ENCODE measurements at regions not wholly inside any gene's neighbourhood (a gene's known extent, or its start where the extent isn't known, plus 50 kb on each side); places are given as distances from the start of the nearest gene placed in this dataset.
"Not testable (repeated sequence)": the region's sequence is repeated elsewhere in the genome, so short reads cannot be mapped to it uniquely, and the experiment has no call there.

DNA sequence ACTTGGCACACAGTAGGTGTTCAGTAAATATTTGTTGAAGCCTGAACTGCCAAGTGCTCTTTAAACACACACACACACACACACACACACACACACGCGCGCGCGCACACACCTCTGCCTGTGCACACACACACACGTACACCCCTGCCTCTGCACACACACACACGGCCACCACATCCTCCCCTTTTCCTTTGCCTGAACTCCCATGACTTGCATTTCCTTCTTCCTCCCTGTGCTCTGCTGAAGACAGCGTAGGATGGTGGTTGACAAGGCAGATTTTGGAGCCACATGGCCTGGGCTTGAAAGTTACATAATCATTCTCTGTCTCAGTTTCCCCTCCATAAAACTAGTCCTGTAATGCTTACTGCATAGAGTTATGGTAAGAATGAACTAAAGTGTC, 712.3 kb downstream of the PTPRU start:
- no peak for DNase-seq

DNA sequence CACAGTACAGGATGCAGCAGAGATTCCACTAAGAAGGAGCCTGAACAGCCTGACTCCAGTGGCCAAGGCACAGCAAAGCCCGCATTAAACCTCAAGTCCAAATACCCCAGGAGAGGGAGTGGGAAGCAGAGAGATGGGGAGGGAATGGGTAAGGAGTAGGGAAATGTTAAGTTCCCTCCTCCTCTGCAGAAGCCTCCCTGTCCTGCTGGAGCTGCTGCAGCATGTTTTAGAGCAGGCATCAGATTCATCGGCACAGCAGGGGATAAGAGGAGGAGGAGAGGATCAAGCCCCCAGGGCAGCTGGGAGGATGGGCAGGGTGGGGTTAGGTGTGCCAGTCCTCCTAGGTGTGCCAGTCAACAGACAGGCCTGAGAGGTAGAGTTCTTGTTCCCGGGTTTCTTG, 709.7 kb downstream of the PTPRU start:
- no peak for DNase-seq

DNA sequence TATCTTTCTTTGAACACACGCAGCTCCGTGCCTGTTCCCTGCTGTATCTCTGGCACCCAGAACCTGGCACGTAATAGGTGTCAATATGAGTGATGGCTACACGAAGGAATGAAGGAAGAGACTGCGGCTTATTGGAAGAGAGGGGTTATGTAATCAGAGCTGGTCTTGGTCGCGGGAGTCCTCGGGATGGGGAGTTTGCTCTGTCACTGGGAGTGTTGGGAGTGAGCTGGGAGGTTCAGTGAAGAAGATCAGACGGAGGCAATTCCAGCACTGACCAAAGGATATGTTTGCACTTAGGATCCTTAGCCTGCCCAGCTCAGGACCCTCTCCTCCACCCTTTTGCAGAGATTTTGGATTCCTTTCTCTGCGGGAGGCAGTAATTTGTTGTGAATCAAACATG, 709.1 kb downstream of the PTPRU start:
- DNase-seq, result no peak

DNA sequence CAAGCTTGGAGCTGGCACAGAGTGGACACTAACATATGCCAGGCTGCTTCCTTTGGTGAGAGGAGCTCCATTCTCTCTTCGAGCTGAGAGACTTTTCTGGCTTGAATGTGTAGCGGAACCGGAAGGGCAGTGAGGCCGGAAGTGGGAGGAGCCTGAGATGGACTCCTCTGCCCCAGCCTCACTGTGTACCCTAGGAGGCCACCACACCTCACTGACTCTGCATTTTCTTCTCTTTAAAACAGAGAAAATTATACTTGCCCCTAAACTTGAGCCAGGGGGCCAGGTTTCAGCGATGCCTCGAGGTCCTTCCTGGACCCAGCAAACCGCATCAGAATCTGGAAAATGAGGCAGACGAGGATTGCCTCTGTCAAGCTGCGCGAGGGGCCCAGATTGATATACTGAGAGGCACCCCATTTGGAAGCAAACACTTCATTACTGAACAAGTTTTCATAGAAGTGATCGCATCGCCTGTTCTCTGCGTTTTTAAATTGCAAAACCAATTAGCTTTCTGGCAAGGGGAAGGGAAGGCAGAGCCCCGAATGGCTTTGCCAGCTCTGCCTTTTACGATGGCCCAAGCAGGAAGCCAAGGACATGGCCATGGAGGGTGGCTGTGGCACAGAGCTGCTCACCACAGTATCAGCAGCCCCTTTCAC, 708.1 kb downstream of the PTPRU start:
- no peak for DNase-seq

DNA sequence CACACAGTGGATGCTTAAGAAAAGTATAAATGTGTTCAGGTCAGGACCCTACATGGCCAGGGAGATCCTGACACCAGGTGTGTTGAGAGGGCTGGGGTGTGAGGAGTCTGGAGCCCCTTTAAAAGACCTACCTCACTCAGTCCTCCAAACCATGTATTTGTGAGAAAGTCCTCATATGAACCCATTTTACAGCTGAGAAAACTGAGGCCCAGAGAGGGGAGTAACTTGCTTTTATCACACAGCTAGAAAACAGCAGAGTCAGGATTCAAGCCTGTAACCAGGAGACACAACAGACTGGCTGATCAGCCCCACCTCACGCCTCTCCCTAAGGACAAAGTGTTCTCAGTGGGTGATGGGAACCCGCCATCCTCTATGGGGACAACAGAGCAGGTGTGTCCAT, 706.7 kb downstream of the PTPRU start:
- DNase-seq, result no peak

DNA sequence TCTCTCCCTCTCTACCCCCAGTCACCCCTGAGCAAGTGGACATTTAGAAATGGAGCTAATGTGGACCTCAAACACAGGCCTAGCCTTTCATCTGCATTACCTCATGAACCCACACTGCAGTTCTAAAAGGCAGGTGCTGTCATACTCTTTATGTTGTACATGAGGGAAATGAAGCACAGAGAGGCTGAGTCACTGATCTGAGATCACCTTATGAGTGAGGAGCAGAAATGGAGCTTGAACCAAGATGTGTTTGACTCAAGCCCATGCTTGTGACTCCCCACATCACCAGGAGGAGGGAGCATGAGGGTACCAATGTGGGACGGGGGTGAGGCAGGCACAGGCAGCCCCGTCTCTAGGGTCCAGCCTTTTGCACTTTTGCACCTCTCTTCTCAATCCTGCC, 702.8 kb downstream of the PTPRU start:
- DNase-seq, result no peak

DNA sequence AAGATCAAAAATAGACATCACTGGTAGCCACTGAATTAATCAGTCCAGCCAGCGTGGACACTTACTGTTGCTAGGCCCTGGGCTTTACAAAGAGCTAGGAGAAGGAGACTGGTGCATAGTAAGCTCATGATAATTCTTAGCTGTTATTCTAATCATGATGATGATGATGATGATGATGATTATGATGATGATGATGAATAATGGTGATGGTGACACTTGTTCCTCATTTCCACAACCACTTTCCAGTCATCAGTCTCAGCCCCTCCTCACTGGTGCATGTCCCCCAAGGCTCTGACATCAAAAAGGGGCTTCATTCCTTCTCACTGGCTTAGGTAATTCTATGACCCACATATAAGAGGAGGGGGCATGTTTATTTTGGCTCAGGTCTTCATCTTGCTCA, 701.0 kb downstream of the PTPRU start:
- DNase-seq, result no peak

DNA sequence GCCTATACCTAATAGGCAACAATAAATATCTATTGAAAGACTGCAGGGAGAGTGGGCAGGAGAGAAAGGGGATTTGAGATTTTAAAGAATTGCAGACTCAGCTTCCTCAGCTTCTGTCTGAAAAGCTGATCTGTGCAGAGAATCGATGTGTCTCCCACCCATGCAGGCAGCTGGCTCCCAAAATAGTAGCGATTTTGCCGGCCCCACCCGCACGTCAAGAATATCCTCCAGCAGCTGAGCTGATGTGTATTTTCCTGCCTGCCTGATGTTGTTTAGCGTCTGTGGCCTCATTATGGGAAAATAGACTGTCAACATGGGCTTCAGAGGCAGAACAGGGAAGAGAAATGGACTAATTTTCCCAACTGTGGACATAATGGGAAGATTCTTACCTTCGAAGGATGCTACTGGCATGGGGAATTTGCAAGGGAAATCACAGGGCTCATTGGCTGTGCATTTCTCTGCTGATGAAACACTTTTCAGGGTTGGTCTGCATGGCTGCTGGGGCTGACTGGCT, 699.8 kb downstream of the PTPRU start:
- DNase-seq, result no peak

DNA sequence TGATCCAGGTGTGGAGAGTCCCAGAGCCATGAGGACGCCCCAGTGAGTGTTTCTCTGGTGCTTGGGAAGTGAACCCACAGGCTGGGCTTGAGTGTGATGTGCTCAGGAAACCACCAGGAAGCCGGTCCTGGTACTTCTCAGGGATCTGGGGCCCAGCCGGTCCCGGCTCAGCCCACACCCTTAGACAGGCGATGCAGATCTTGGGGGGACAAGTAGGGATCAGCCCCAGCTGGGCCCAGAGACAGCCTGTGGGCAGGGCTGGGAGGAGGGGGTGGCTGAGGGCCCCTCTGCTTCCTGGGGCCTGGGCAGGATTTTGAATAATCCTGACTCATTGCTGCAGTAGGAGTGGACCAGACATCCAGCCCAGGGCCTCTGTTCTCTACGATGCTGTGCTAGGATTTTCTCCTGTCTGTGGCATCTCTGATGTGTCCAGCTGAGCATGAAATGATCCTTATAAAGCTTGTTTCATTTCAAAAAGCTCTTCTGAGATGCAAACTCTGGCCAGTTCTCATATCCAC, 698.0 kb downstream of the PTPRU start:
- no peak for DNase-seq

DNA sequence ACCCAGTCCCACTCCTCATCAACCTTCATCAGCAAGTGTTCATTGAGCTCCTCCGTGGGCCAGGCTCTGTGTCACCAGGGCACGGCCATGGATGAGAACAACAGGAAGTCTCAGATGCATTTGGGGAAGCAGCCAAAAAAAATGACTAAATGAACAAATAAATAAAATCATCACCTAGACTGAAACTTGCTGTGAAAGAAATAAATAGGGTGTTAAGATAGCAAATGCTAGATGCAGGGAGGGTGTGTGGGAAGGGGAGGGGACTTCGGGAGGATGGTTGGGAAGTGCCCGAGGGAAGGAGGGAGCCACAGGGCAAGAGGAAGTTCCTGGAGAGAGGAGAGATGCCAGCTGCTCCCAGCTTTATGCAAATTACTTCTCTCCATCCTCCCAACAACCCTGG, 696.7 kb downstream of the PTPRU start:
- DNase-seq, result no peak

DNA sequence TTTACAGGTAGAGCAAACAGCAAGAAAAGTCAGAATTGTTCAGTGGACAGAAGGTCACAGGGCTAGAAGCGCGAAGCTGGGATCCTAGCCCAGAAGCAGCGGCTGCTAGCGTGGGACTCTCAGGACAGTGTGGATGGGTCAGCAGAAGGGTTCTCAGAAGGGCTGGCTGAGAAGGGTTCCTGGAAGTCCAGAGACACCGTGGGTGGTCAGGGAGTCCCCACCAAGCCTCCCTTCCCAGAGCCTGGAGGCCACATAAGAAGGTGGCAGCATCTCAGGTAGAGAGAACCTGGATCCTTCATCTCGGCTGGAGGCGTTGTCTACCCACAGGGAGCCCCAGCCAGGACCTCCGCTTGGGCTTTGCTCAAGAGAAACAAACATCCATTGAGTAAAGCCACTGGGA, 696.3 kb downstream of the PTPRU start:
- DNase-seq, result no peak

DNA sequence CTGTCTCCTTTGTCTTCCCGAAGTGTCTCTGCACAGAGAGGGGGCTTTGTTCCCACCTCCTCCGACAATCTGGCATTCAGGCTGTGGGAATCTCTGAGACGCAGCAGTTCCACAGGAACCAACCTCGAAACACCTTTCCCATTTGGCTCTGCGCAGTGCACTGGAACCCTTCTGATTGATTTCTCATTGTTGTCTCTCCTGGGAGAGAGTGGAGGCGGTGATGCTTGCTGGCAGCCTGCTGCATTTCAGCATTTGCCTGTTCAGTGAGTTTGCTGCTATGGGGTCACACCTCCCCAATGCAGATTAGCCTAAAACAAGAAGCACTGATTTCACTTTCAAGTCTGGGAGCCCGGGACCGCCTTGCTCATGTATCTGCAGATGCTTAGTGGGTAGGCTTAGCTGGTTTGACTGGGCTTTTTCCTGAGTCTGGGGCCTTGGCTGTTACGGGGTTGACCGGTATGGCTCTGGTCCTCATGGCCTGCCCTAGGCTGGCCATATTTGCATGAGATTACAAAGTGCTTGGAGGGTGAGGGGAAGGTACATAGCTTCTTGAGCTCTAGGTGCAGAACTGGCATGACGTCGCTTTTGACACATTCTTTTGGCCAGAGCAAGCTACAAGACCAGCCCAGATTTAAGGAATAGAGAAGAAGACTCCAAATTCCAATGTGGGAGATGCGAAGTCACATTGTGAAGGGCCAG, 695.3 kb downstream of the PTPRU start:
- no peak for DNase-seq

DNA sequence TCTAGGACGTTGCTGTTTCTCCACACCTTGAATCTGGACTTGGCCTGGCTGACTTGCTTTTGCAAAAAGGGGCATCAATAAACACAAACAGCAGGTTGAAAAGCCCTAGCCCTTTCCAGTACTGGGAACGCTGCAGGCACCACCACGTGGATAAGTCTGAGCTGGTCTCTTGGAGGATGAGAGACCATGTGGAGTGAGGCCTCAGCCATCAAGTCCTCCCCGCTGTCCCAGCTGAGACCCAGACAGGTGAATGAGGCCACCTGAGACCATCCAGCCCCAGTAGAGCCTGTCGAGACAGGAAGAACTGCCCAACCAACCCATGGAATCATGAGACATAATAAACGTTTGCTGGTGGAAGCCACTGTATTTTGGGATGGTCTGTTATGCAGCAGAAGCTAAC, 688.7 kb downstream of the PTPRU start:
- no peak for DNase-seq

DNA sequence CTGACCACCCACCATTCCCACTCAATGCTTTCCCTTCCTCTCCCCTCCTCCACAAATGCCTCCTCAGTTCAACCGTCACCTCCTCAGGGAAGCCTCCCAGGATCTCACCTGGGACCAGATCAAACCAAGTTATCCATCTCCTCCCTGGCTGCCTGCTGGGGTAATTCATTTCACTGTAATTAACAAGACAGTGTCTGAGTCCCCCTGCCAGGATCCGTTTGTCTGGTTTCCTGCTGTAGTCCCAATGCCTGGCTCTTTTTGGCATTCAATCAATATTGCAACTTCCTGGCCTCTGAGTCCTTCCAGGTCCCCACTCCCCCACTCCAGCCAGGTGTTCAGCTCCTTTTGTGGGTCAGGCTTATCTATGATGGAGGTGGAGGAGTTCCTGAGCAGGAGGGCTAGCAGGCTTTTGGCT, 687.7 kb downstream of the PTPRU start:
- DNase-seq, result no peak

DNA sequence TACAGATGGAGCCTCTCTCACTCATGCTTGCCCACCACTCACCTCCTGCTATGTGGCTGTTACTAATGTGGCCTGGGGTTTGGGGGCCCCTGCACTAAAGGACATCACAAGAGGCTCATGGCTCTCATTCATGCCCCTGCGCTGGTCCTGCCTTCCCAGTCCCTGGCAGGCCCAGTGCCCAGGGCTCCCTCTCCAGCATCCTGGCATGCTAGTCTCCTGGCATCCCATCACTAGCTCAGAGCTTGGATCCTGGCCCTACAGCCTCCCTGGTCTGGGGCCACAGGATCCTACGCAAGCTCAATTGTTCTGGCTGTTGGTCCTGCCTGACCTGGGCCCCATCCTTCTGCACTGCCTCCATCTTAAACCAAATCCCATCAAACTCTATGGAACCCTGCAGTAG, 685.4 kb downstream of the PTPRU start:
- no peak for DNase-seq

DNA sequence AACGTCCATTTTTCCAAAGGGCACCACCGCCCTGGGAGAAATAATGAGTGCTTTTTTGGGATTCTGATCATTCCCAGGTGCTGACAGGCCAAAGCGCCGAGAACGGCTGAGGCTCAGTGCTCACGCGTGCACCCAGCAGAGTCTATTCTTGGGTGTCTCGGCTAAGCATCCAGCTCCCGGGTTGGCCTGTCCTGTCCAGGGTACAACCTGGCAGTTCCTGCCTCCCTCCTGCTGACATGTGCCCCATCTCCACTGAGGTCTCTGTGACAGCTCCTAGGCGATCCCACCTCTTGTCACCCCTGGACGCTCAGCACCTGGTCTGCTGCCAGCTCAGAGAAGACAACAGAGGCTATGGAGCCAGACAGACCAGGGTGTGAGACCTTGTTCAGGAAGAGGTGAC, 684.5 kb downstream of the PTPRU start:
- no peak for DNase-seq

DNA sequence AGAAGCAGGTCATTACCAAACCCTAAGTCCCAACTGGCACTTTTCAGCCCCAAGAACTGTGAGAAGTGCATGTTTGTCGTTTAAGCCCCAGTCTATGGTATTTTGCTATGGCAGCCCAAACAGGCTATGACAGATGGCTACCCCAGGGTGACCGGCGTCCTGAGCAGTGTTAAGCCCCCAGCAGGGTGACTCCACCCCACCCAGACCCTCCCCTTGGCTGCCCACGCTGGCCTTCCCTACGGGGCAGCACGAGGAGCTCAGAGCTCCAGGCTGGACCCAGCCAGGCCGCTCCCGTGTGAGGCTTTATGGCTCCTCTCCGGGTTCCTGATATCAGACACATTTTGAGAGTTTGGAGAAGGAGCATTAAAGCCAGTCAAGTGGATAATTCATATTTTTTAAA, 684.0 kb downstream of the PTPRU start:
- no peak for DNase-seq

DNA sequence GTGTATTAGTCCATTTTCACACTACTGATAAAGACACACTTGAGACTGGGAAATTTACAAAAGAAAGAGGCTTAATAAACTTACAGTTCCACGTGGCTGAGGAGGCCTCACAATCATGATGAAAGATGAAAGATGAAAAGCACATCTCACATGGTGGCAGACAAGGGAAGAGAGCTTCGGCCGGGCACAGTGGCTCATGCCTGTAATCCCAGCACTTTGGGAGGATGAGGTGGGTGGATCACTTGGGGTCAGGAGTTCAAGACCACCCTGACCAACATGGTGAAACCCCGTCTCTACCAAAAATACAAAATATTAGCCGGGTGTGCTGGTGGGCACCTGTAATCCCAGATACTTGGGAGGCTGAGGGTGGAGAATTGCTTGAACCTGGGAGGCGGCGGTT, 682.7 kb downstream of the PTPRU start:
- DNase-seq, result not testable (repeated sequence)

DNA sequence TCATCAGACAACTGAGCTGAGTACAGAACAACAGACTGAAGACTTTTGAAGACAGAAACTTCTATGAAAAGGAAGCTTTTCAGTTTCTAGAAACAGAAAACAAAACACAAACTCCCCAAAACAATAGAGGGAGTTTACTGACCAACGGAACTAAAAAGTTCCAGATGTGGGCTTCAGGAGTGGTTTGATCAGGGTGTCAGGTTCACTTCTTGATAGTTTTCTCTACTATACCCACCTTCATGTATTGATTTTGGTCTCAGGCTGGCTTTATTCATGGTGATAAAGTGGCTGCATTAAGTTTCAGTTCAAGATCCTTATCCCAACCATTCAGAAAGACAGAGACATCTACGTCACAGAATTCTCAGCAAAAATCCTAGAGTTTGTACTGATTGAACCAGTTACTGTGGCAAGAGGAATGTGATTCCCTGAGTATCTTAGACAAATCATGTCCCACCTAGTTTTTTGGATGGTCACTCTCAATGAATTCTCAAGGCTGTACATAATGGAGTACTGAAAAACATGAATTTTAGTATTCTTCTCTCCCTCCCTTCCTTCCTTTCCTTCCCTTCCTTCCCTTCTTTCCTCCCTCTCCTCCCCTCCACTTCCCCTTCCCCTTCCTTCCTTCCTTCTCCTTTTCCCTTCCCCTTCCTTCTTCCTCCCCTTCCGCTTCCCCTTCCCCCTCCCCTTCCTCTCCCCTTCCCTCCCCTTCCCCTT, 680.5 kb downstream of the PTPRU start:
- no peak for DNase-seq

DNA sequence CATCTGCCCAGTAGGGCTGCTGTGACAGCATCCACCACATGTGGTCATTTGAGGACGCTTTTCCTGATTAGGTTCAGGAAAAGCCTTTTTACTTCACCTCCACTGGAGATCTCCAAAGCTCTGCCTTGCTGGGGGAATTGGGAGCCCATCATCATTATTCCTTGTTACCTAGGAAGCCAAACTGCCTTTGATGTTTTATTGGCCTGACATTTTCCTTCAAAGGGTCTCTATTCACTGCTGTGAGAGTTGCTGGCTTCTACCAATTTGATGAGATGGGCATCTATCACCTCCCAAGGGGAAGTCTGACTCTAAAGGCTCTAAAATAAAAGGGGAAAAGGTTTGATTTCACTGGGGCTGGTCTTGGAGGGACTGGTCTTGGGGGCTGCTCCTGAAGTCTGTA, 678.6 kb downstream of the PTPRU start:
- no peak for DNase-seq

DNA sequence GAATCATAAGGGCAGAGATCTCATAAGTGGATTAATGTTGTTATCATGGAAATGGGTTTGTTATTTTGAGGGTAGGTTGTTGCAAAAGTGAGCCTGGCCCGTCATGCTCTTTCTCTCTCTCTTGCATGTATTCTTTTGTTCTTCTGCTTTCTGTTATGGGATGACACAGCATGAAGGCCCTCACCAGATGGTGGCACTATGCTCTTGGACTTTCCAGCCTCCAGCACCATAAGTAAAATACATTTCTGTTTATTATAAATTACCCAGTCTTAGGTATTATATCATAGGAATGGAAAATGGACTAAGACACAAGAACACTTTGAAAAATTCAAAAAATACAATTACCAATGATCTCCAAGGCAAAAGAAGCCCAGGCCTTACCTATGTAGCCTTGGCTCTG, 676.1 kb downstream of the PTPRU start:
- no peak for DNase-seq

DNA sequence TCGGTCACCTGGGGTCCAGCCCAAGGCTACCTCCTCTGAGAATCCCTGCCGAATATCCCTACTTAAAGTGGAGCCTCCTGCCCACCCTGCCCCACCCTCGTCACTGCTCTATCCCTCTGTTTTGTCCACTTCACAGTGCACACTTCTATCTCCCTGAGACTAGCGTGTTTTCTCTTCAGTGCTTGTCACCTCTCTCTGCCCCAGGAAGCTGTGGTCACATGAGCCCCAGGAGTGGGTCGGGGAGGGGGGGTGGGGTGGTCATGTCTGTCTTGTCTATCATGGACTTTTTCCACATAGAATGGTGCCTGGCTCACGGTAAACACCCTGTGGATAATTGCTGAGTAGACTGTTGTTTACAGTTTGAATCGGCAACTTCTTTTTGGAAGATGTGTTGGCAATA, 673.6 kb downstream of the PTPRU start:
- DNase-seq, result no peak

DNA sequence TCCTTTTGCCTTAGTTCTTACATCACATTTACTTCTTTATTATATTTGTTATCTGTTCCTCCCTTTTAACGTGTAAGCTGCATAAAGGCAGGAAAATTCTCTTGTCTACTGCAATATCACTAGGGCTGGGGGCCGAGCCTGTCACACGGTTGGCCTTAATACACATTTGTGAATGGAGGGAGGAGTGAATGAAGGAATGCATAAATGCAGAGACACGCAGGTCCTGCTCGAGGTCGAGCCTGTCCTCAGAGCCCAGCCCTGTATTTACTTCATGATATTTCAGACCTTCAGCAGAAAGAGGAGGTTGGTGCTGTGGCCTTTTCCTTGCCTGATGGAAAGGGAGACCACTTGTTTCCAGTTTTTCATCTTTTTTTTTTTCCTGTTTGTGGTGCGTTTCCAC, 671.3 kb downstream of the PTPRU start:
- DNase-seq, result no peak

DNA sequence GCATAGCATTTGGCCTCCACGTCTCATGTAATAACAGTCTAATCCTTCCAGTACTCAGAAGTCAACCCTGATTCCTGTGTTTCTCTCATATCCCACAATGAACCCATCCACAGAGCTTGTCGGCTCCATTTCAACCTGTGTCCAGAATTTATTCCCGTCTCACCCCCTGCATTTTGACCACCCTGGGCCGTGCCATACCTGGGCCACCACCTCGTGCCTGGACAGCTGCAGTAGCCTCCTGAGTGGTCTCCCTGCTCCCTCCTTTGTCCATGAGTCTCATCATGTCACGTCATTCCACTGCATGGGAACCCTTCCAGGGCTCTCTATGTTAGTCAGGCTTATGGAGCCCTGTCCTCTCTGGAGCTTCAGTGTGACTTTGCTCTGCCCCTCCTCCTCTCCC, 670.6 kb downstream of the PTPRU start:
- DNase-seq, result no peak

All from activated T-cell treated with anti-CD3 and anti-CD28 coated beads, Interleukin-2, amount 50 U/mL, for 1 hour (primary cell).